ENCODE measurements at regions not wholly inside any gene's neighbourhood (a gene's known extent, or its start where the extent isn't known, plus 50 kb on each side); places are given as distances from the start of the nearest gene placed in this dataset.

DNA sequence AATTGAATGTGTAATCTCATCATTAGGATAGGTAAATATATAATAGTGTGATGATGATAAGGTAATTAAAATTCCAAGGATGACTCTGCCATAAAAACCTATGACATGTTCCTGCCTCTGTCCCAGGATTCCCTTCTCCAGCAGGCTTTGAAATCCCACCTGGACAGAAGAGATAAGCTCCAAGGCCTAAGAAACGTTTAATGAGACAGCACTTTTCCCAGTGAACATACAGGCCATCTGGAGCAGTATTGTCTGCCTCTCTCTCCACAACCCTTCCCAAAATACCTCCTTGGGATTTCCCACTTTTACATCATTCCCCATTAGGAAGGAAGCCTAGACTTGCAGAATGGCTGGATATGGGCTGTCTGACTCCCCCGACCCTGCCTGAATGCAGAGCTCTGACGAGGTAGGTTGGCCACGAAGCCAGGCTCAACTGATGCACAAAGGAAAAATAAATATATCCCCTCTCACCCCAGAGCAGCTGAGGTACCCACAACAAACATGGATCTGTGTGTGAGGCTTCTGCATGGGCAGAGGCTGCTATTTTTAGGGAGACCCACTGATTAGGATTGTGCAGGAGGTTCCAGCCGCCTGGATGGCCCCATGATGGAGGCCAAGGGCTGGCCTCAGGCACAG, 71.0 kb downstream of the TMPRSS5 start (continued):
- TF ChIP-seq, protein P1, sequence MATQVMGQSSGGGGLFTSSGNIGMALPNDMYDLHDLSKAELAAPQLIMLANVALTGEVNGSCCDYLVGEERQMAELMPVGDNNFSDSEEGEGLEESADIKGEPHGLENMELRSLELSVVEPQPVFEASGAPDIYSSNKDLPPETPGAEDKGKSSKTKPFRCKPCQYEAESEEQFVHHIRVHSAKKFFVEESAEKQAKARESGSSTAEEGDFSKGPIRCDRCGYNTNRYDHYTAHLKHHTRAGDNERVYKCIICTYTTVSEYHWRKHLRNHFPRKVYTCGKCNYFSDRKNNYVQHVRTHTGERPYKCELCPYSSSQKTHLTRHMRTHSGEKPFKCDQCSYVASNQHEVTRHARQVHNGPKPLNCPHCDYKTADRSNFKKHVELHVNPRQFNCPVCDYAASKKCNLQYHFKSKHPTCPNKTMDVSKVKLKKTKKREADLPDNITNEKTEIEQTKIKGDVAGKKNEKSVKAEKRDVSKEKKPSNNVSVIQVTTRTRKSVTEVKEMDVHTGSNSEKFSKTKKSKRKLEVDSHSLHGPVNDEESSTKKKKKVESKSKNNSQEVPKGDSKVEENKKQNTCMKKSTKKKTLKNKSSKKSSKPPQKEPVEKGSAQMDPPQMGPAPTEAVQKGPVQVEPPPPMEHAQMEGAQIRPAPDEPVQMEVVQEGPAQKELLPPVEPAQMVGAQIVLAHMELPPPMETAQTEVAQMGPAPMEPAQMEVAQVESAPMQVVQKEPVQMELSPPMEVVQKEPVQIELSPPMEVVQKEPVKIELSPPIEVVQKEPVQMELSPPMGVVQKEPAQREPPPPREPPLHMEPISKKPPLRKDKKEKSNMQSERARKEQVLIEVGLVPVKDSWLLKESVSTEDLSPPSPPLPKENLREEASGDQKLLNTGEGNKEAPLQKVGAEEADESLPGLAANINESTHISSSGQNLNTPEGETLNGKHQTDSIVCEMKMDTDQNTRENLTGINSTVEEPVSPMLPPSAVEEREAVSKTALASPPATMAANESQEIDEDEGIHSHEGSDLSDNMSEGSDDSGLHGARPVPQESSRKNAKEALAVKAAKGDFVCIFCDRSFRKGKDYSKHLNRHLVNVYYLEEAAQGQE (IDR thresholded peaks at IDR 0.05; ENCODE audit: borderline replicate concordance), result no peak; the same call in 1 of the 2 replicates
- TF ChIP-seq, protein P1 (CRISPR knock-in tag; IDR thresholded peaks at IDR 0.05; ENCODE audit: low read depth), result no peak
- TF ChIP-seq NFIX (CRISPR knock-in tag; IDR thresholded peaks at IDR 0.05; ENCODE audit: low read depth) (no peak), RBBP5 (IDR thresholded peaks at IDR 0.05; ENCODE audit: borderline replicate concordance, insufficient read depth, low read length, poor library complexity, severe bottlenecking) (no peak), GATAD2A (IDR thresholded peaks at IDR 0.05) (0 out of 2 replicates have a peak, but pooled peaks have one; percentile 23), ZNF23 (CRISPR knock-in tag; IDR thresholded peaks at IDR 0.05) (no peak), MECOM (CRISPR knock-in tag; IDR thresholded peaks at IDR 0.05) (no peak), ZEB2 (IDR thresholded peaks at IDR 0.05) (peak; percentile 85), PATZ1 (CRISPR knock-in tag; IDR thresholded peaks at IDR 0.05; ENCODE audit: borderline replicate concordance) (no peak), ZNF699 (CRISPR knock-in tag; IDR thresholded peaks at IDR 0.05; ENCODE audit: insufficient replicate concordance) (no peak), CBFB (CRISPR knock-in tag; IDR thresholded peaks at IDR 0.05) (no peak), CREB3L1 (IDR thresholded peaks at IDR 0.05; ENCODE audit: borderline replicate concordance, low read depth) (no peak; the same call in 1 of the 2 replicates), ZBTB17 (CRISPR knock-in tag; IDR thresholded peaks at IDR 0.05) (no peak), POLR3A (IDR thresholded peaks at IDR 0.05; ENCODE audit: borderline replicate concordance, extremely low read depth, insufficient read depth, insufficient read length) (no peak), HLTF (IDR thresholded peaks at IDR 0.05) (no peak), BCOR (IDR thresholded peaks at IDR 0.05) (no peak), MTA2 (IDR thresholded peaks at IDR 0.05; ENCODE audit: low read depth) (peak; percentile 91), ZNF184 (CRISPR knock-in tag; IDR thresholded peaks at IDR 0.05) (no peak), LARP7 (IDR thresholded peaks at IDR 0.05) (no peak), PTTG1 (tag; IDR thresholded peaks at IDR 0.05; ENCODE audit: low read depth) (no peak)

All from K562 (cell line).